ENCODE measurements at regions not wholly inside any gene's neighbourhood (a gene's known extent, or its start where the extent isn't known, plus 50 kb on each side); places are given as distances from the start of the nearest gene placed in this dataset.
"Not testable (repeated sequence)": the region's sequence is repeated elsewhere in the genome, so short reads cannot be mapped to it uniquely, and the experiment has no call there.

DNA sequence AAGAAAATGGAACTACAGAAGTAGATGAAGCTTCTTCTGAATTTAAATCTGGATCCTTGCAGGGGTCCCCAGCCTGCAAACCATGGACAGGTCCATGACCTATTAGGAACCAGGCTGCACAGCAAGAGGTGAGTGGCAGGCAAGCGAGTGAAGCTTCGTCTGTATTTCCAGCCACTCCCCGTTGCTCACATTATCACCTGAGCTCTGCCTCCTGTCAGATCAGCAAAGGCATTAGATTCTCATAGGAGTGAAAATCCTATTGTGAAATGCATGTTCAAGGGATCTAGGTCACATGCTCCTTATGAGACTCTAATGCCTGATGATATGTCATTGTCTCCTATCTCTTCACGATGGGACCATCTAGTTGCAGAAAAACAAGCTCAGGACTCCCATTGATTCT lies 79.8 kb upstream of the MLN start:
- not testable (repeated sequence) for H3K36me3 Mint-ChIP-seq (ENCODE audit: insufficient read depth); H3K27me3 Mint-ChIP-seq (ENCODE audit: low read depth); DNase-seq; H3K9me3 Mint-ChIP-seq; ATAC-seq; H3K4me3 Mint-ChIP-seq
- H3K4me1 Mint-ChIP-seq (ENCODE audit: low read depth), result peaks cover 17% of the 10 kb centered on the region

DNA sequence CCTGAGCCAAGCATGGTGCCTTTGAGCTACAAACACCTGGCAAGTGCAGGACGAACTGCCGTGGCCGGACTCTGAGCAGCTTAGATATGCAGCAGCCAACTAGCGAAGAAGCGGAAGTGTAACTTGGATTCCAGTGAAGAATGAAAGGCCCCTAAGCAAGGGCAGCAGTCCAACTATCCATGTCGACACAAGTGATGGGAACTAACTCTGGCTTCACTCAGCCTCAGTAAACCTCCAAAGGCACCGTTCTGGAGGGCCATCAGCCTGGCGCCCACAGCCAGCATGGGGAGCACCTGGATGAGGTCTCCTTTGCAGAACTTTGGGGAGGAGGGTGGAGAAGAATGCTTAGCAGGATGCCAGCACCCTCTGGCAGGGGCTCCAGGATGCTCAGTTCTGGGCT lies 78.4 kb upstream of the MLN start:
- H3K4me1 Mint-ChIP-seq (ENCODE audit: low read depth), result peaks cover 10% of the 10 kb centered on the region
- no peak overlapping the region for H3K4me3 Mint-ChIP-seq
- peaks cover 6% of the 10 kb centered on the region for H3K27me3 Mint-ChIP-seq (ENCODE audit: low read depth)
- ATAC-seq, result no peak
- no peaks in the 10 kb centered on the region for H3K9me3 Mint-ChIP-seq
- DNase-seq, result no peak
- H3K36me3 Mint-ChIP-seq (ENCODE audit: insufficient read depth), result no peaks in the 10 kb centered on the region

DNA sequence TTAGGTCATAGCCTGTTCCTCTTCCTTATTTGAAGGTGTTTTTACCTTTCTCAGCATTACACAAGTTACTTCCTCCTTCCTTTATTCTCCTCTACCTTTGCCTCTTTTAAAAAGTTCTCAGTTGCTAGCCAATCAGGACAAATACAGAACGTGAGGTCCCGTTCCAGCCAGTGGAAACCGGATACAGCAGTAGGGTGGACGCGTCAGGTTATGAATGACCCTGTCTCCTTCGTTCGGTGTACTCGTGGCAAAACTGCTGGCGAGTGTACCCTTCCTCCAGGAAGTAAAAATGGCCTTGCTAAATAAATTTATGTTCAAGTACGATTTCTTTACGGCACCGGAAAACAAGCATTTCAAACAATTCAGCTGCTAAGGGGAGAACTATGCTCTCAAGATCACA lies 77.0 kb upstream of the MLN start:
- no peak overlapping the region for H3K4me3 Mint-ChIP-seq
- ATAC-seq, result no peak
- H3K36me3 Mint-ChIP-seq (ENCODE audit: insufficient read depth), result no peaks in the 10 kb centered on the region
- DNase-seq, result no peak
- H3K9me3 Mint-ChIP-seq, result no peaks in the 10 kb centered on the region
- H3K4me1 Mint-ChIP-seq (ENCODE audit: low read depth), result peaks cover 3% of the 10 kb centered on the region
- peaks cover 4% of the 10 kb centered on the region for H3K27me3 Mint-ChIP-seq (ENCODE audit: low read depth)

DNA sequence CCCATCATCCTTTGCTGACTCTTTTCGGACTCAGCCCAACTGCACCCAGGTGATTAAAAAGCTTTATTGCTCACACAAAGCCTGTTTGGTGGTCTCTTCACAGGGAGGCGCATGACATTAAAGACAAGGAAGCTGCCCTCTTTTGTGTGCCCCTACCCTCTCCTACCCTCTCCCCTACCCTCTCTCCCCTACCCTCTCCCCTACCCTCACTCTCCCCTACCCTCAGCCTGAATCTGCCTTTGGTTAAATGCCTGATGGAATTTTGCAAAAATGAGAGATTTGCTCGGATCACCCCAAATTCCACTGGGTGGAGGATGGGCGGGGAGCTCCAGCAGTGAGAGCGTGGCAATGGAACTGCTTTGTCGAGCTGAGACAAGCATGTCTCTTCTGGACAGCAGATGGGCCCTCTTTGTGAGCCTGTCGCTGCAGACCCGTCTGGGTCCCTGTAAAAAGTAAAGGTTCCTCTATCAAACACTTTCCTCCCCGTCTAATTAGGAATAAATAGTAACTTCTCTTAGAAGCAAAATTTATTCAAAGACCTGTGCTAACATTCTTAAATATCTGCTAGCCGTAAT lies 76.4 kb upstream of the MLN start:
- Mint-ChIP-seq H3K4me3 (no peak overlapping the region), H3K27me3 (ENCODE audit: low read depth) (peaks cover 4% of the 10 kb centered on the region), H3K4me1 (ENCODE audit: low read depth) (peaks cover 3% of the 10 kb centered on the region), H3K9me3 (no peaks in the 10 kb centered on the region), H3K36me3 (ENCODE audit: insufficient read depth) (no peaks in the 10 kb centered on the region)
- DNase-seq (no peak), ATAC-seq (no peak)

DNA sequence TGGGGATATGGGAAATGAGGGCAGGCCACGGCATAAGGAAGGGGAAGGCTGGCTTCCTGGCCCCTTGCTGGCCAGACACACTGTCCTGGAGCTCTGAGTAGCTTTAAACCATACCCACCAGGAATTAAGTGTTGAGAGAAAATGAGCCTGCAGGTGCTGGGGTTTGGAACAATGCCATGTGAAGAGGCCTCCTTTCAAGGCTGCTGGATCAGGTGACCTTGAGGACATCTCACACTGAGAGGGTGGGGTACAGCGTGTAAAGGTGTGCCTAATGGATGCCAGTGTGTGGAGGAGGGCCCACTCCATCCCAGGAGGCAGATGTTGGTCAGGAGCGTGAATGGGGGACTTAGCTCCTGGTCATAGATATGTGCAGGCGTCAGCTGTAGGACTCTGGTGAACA lies 74.8 kb upstream of the MLN start:
- DNase-seq, result no peak
- no peak for ATAC-seq
- peaks cover 4% of the 10 kb centered on the region for H3K27me3 Mint-ChIP-seq (ENCODE audit: low read depth)
- H3K4me3 Mint-ChIP-seq, result no peak overlapping the region
- H3K36me3 Mint-ChIP-seq (ENCODE audit: insufficient read depth), result no peaks in the 10 kb centered on the region
- H3K4me1 Mint-ChIP-seq (ENCODE audit: low read depth), result peaks cover 9% of the 10 kb centered on the region
- H3K9me3 Mint-ChIP-seq, result no peaks in the 10 kb centered on the region

DNA sequence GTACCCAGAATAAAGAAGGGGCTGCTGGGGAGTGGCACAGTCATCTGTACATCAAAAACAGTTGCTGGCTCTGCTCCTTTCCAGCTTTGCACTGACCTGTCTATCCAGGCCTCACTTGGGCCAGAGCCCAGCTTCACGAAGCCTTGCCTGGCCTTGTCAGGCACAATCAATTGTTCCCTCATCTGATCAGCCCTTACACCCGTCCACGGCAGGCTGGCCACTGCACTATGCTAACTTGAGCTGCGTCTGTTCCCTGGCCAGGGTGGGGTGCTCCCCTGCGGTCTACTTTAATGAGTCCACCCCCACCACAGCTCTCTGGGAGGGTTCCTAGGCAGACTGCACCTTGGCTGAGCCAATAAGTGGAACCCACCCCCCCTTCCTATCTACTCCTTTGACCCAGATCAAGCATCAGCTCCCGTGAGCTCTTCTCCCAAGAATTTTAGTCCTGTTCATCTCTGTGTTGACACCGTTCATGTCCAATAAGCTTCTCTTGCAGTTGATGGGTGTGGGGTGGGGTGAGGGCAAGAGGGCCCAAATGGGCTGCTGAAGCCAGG lies 74.3 kb upstream of the MLN start:
- DNase-seq, result no peak
- Mint-ChIP-seq H3K9me3 (no peaks in the 10 kb centered on the region), H3K27me3 (ENCODE audit: low read depth) (peaks cover 4% of the 10 kb centered on the region), H3K4me1 (ENCODE audit: low read depth) (peaks cover 9% of the 10 kb centered on the region), H3K4me3 (no peak overlapping the region), H3K36me3 (ENCODE audit: insufficient read depth) (no peaks in the 10 kb centered on the region)
- ATAC-seq, result no peak

DNA sequence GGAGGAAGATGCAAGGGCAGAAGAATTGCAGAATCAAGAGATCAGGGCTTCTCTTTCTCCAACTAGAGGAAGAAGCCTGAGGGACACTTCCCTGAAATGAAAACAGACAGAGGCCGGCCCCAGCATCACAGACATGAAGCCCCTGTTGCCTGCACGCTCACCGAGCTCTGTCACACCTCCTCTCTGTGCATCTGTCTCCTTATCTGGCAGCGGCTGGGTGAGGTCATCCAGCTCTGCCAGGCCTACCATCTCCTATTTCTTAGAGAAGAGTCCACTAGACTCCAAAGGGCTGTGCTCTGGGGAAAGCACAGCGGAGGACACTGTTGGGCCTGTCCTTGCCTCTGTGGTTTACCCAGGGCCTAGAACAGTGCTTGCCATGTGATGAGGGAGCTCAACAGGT lies 71.9 kb upstream of the MLN start:
- no peak overlapping the region for H3K4me3 Mint-ChIP-seq
- no peaks in the 10 kb centered on the region for H3K36me3 Mint-ChIP-seq (ENCODE audit: insufficient read depth)
- DNase-seq (no peak), ATAC-seq (no peak)
- peaks cover 12% of the 10 kb centered on the region for H3K4me1 Mint-ChIP-seq (ENCODE audit: low read depth)
- H3K9me3 Mint-ChIP-seq, result no peaks in the 10 kb centered on the region
- peaks cover 7% of the 10 kb centered on the region for H3K27me3 Mint-ChIP-seq (ENCODE audit: low read depth)

DNA sequence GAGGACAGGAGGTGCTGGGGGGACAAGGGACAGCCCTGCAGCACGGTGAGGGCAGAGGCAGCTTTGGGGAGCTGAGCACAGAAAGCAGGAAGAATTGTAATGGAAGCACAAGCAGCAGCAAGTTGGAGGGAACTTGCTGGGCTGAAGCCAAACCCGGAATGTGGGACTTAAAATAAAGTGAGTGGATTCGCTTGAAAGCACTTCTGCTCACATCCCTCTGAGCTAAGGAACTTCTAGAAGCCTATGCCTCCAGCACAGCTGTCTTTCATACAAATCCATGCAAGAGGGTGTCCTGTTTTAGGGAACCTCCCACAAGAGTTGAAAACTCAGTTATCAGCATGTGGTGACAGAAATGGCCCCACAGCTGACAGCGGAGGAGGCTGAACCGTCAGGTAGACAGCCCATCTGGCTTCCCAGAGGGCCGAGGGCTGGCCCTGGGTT lies 71.4 kb upstream of the MLN start:
- H3K4me1 Mint-ChIP-seq (ENCODE audit: low read depth), result peaks cover 12% of the 10 kb centered on the region
- H3K36me3 Mint-ChIP-seq (ENCODE audit: insufficient read depth), result no peaks in the 10 kb centered on the region
- no peak for ATAC-seq

DNA sequence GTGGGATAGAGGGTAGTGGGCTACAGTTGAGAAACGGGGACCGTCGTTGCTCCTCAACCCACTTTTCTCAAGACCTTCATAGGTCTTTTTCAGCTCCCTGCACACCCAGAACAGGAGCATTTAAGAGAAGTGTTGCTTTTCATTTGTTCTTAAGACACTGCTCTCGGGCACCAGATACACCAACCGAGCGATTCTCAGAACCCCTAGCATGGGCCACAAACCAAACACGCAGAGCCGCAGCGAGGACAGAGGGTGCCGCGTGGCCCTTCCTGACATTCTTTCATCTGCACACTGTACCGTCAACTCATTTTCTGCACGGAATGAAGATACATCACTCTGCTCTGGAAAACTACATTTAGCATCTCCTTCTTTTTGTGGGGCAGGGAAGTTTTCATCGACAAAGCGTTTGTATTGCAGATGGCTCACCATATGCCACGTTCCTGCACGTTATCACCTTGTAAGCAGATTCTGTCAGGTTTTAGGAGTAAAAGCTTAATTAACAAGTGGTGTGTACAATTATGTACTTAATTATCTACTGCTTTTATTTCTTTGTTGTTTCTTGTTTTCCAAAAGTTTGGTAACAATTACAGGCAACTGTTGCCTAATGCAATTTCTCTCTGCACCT lies 70.4 kb upstream of the MLN start:
- ATAC-seq (no peak), DNase-seq (no peak)
- no peak overlapping the region for H3K4me3 Mint-ChIP-seq
- H3K36me3 Mint-ChIP-seq (ENCODE audit: insufficient read depth), result no peaks in the 10 kb centered on the region
- H3K27me3 Mint-ChIP-seq (ENCODE audit: low read depth), result peaks cover 7% of the 10 kb centered on the region
- H3K4me1 Mint-ChIP-seq (ENCODE audit: low read depth), result peaks cover 12% of the 10 kb centered on the region
- H3K9me3 Mint-ChIP-seq, result no peaks in the 10 kb centered on the region

More for the DNA sequence above, 71.4 kb upstream of the MLN start:
- H3K4me3 Mint-ChIP-seq, result no peak overlapping the region
- DNase-seq, result no peak
- no peaks in the 10 kb centered on the region for H3K9me3 Mint-ChIP-seq
- peaks cover 7% of the 10 kb centered on the region for H3K27me3 Mint-ChIP-seq (ENCODE audit: low read depth)

DNA sequence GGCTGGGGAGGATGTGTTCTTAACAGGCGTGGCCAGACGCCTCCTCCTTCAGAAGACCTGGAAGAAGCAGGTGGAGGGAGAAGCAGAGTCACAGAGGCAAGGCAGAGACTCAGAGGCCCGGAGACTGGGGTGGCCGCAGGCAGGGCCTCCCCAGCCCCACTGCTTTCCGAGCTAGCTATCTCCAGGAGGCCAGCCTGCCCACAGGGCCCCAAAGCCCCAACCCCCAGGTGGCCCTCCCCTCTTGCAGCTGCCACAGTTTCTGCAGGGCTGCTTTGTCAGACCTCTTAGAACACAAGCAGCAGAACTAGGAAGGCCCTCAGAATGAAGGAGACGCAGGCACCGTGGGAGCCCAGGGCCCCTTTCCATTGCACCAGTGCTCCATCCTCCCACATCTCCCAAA lies 69.0 kb upstream of the MLN start:
- Mint-ChIP-seq H3K36me3 (ENCODE audit: insufficient read depth) (no peaks in the 10 kb centered on the region), H3K27me3 (ENCODE audit: low read depth) (peaks cover 3% of the 10 kb centered on the region), H3K4me1 (ENCODE audit: low read depth) (peaks cover 9% of the 10 kb centered on the region), H3K9me3 (no peaks in the 10 kb centered on the region), H3K4me3 (no peak overlapping the region)
- ATAC-seq (no peak), DNase-seq (no peak)

DNA sequence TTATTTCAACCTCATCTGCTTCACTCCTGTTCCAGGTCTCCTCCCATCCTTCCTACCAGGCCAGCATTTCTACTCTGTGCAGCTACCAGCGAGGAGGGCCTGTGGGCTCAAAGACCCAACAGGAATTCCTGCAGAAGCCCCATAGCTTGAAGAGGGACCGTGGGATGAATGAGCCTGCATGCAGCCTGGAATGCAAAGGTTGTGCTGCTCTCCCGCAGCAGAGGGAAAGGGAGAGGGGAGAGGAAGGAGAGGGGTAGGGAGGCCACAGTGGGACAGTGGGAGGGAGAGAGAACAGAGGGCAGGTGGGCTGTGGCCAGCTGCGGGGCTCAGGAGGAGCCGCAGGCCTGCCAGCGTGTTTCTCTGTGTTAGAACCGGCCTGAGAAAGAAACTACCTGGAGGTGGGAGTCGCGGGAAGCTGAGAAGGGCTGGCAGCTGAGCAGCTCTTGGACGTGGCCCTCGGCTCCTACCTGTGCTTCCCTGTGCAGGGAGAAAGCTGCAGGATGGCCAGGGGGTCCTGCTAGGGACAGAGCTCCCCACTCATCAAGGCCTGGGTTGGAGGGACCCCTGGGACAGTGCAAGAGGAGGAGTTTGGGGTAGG lies 66.1 kb upstream of the MLN start:
- Mint-ChIP-seq H3K4me3 (no peak overlapping the region), H3K36me3 (ENCODE audit: insufficient read depth) (no peaks in the 10 kb centered on the region), H3K27me3 (ENCODE audit: low read depth) (peaks cover 3% of the 10 kb centered on the region), H3K4me1 (ENCODE audit: low read depth) (peaks cover 10% of the 10 kb centered on the region), H3K9me3 (peaks cover 4% of the 10 kb centered on the region)
- ATAC-seq (no peak), DNase-seq (no peak)

DNA sequence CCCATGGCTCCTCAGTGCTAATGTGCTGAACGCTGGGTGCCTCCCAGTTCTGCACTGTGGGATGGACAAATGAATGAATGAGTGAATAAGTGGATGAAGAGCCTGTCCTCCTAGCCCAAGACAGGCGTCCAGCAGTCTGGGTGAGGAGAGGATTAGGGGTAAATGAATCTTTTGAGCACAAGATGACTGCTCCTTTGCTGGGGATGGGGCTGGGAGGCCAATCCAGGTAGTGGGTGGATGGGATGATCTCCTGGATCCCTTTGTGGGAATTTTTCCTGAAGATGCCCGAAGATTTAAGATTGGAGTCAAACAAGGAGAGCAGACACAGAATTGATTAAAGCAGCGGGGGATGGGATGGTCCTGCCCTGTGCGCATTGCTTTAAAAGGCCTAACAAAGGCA lies 65.3 kb upstream of the MLN start:
- no peak overlapping the region for H3K4me3 Mint-ChIP-seq
- H3K27me3 Mint-ChIP-seq (ENCODE audit: low read depth), result peaks cover 3% of the 10 kb centered on the region
- peaks cover 11% of the 10 kb centered on the region for H3K4me1 Mint-ChIP-seq (ENCODE audit: low read depth)
- DNase-seq, result no peak
- no peak for ATAC-seq
- no peaks in the 10 kb centered on the region for H3K36me3 Mint-ChIP-seq (ENCODE audit: insufficient read depth)
- peaks cover 4% of the 10 kb centered on the region for H3K9me3 Mint-ChIP-seq

DNA sequence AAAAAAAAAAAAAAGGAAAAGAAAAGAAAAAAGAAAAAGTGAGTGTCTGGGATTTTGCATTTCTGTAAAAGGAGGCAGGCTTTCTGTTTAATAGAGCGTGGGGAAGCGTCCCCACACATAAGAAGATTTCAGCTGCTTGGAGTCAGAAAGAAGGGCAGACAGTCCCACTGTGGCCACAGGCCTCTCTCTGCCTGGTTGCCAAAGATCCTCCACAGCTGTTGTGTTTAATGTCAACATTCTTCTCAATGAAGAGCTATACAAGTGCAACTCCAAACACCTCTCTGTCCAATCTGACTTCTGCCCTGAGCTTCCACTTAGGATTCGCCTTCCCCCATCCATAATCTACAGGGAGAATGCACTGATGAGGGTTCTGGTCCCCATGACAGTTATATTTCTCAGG lies 64.3 kb upstream of the MLN start:
- Mint-ChIP-seq H3K4me1 (ENCODE audit: low read depth) (peaks cover 15% of the 10 kb centered on the region), H3K27me3 (ENCODE audit: low read depth) (peaks cover 4% of the 10 kb centered on the region), H3K4me3 (no peak overlapping the region), H3K9me3 (peaks cover 4% of the 10 kb centered on the region), H3K36me3 (ENCODE audit: insufficient read depth) (no peaks in the 10 kb centered on the region)
- ATAC-seq, result no peak
- no peak for DNase-seq

DNA sequence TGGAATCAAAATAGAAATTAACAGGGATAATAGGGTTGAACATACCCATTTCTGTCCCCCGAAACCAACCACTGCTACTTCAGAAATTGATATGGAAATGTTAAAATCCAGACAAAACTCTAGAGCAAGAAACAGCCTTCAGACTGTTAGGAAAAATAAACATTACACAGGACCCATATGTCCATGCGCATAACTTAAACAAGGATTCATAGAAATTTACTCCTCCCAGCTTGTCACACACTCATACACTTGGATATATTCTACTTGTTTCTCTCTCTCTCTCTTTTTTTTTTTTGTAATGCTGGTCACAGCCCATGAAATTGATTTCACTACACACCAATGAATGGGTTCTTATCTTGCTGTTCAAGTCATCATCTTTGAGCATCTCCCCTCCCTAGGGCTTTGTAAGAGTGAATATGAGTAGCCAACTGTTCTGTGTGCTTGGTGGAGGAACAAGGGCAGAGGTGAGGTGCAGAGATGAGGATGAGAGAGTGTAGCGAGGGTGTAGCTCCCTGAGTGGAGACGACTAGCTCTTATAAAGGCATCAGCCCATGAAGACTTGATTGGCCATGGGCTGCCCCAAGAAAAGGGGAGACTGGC lies 61.8 kb upstream of the MLN start:
- Mint-ChIP-seq H3K4me1 (ENCODE audit: low read depth) (peaks cover 30% of the 10 kb centered on the region), H3K27me3 (ENCODE audit: low read depth) (peaks cover 9% of the 10 kb centered on the region), H3K4me3 (no peak overlapping the region), H3K9me3 (peaks cover 4% of the 10 kb centered on the region), H3K36me3 (ENCODE audit: insufficient read depth) (no peaks in the 10 kb centered on the region)
- no peak for DNase-seq
- no peak for ATAC-seq
